WTC11 (cell line): ENCODE measurements at regions not wholly inside any gene's neighbourhood (a gene's known extent, or its start where the extent isn't known, plus 50 kb on each side); places are given as distances from the start of the nearest gene placed in this dataset.

Source experiments
- ATAC-seq: fragments of 200-7000 bp; cut with Tn5 transposase; 2 replicates; pipeline ENCODE4 v1.10.0; 2021; ENCODE audit warnings: mild to moderate bottlenecking, moderate library complexity
- CTCF ChIA-PET: fragments of 300-600 bp; sonication (Branson Sonifier 250); formaldehyde crosslinking; loops from one replicate; lab custom pipeline; 2021; ENCODE audit warnings: antibody characterized with exemption; lab: Charles Lee
- POLR2A ChIA-PET: fragments of 350-600 bp; sonication (Branson Sonifier 250); formaldehyde crosslinking; loops from one replicate; lab custom pipeline; 2021; ENCODE audit warnings: antibody characterized with exemption; lab: Charles Lee
- DNase-seq: peaks from one replicate; pipeline ENCODE4 v3.0.0; 2021; ENCODE audit warnings: low spot score
- H3K27ac Mint-ChIP-seq: 2 replicates; pipeline ENCODE4 v1.8.0; 2021; ENCODE audit warnings: mixed read lengths
- H3K27me3 Mint-ChIP-seq: 2 replicates; pipeline ENCODE4 v1.8.0; 2021; ENCODE audit warnings: low read depth, mild to moderate bottlenecking, moderate library complexity, mixed read lengths
- H3K36me3 Mint-ChIP-seq: 2 replicates; pipeline ENCODE4 v1.8.0; 2021; ENCODE audit warnings: mixed read lengths
- H3K4me1 Mint-ChIP-seq: 2 replicates; pipeline ENCODE4 v1.8.0; 2022; ENCODE audit warnings: mixed read lengths
- H3K4me3 Mint-ChIP-seq: 2 replicates; pipeline ENCODE4 v1.8.0; 2021; ENCODE audit warnings: mild to moderate bottlenecking, moderate library complexity, mixed read lengths
- H3K9me3 Mint-ChIP-seq: 2 replicates; pipeline ENCODE4 v1.8.0; 2021; ENCODE audit warnings: mixed read lengths
- CREM ChIP-seq: sonication (generic); formaldehyde crosslinking; IDR thresholded peaks from 2 replicates; pipeline ENCODE4 v1.8.1; 2022; ENCODE audit warnings: mild to moderate bottlenecking, missing genetic modification reagents, moderate library complexity
- FOXP4 ChIP-seq: sonication (generic); formaldehyde crosslinking; IDR thresholded peaks from 2 replicates; pipeline ENCODE4 v1.8.0; 2022; ENCODE audit warnings: mild to moderate bottlenecking, missing genetic modification reagents
- GABPB1 ChIP-seq: sonication (generic); formaldehyde crosslinking; IDR thresholded peaks from 2 replicates; pipeline ENCODE4 v1.8.1; 2023; ENCODE audit warnings: mild to moderate bottlenecking, missing genetic modification reagents
- JAZF1 ChIP-seq: fragments of 250-450 bp; sonication (Bioruptor Pico); IDR thresholded peaks from 2 replicates; pipeline ENCODE4 v1.9.0; 2021; ENCODE audit warnings: moderate library complexity, mild to moderate bottlenecking, inconsistent platforms
- KAT7 ChIP-seq: sonication (generic); formaldehyde crosslinking; IDR thresholded peaks from 2 replicates; pipeline ENCODE4 v1.8.1; 2023; ENCODE audit warnings: missing genetic modification reagents, mild to moderate bottlenecking, borderline replicate concordance
- MAX ChIP-seq: sonication (generic); formaldehyde crosslinking; IDR thresholded peaks from 2 replicates; pipeline ENCODE4 v1.8.0; 2022; ENCODE audit warnings: mild to moderate bottlenecking, missing genetic modification reagents
- NFE2L1 ChIP-seq: sonication (generic); formaldehyde crosslinking; IDR thresholded peaks from 2 replicates; pipeline ENCODE4 v1.8.1; 2023; ENCODE audit warnings: missing genetic modification reagents
- PREB ChIP-seq: sonication (generic); formaldehyde crosslinking; IDR thresholded peaks from 2 replicates; pipeline ENCODE4 v1.8.1; 2022; ENCODE audit warnings: mild to moderate bottlenecking, missing genetic modification reagents, moderate library complexity, borderline replicate concordance
- RELA ChIP-seq: sonication (generic); formaldehyde crosslinking; IDR thresholded peaks from 2 replicates; pipeline ENCODE4 v1.8.1; 2022; ENCODE audit warnings: missing genetic modification reagents, mild to moderate bottlenecking, borderline replicate concordance
- RORB ChIP-seq: fragments of 250-450 bp; sonication (Bioruptor Pico); IDR thresholded peaks from 2 replicates; pipeline ENCODE4 v1.9.0; 2021; ENCODE audit warnings: mild to moderate bottlenecking
- SMAD4 ChIP-seq: sonication (generic); formaldehyde crosslinking; IDR thresholded peaks from 2 replicates; pipeline ENCODE4 v1.8.0; 2022; ENCODE audit warnings: mild to moderate bottlenecking, missing genetic modification reagents
- TP53 ChIP-seq: sonication (generic); formaldehyde crosslinking; IDR thresholded peaks from 2 replicates; pipeline ENCODE4 v1.8.1; 2023; ENCODE audit warnings: mild to moderate bottlenecking, missing genetic modification reagents
- ZBTB21 ChIP-seq: sonication (generic); formaldehyde crosslinking; IDR thresholded peaks from 2 replicates; pipeline ENCODE4 v1.8.1; 2023; ENCODE audit warnings: mild to moderate bottlenecking, missing genetic modification reagents, borderline replicate concordance
- ZNF232 ChIP-seq: sonication (generic); formaldehyde crosslinking; IDR thresholded peaks from 2 replicates; pipeline ENCODE4 v1.8.0; 2022; ENCODE audit warnings: mild to moderate bottlenecking, missing genetic modification reagents
- ZNF396 ChIP-seq: fragments of 250-450 bp; sonication (Bioruptor Pico); IDR thresholded peaks from 2 replicates; pipeline ENCODE4 v1.8.0; 2021; ENCODE audit warnings: mild to moderate bottlenecking, moderate library complexity, borderline replicate concordance
- ZNF512 ChIP-seq: sonication (generic); formaldehyde crosslinking; IDR thresholded peaks from 2 replicates; pipeline ENCODE4 v1.8.1; 2022; ENCODE audit warnings: missing genetic modification reagents, borderline replicate concordance
- TF ChIP-seq, protein P1 (sequence below): sonication (generic); formaldehyde crosslinking; IDR thresholded peaks from 2 replicates; pipeline ENCODE4 v1.8.0; 2022; ENCODE audit warnings: mild to moderate bottlenecking, missing genetic modification reagents
- TF ChIP-seq, protein P2 (sequence below): sonication (generic); formaldehyde crosslinking; IDR thresholded peaks from 2 replicates; pipeline ENCODE4 v1.8.1; 2023; ENCODE audit warnings: mild to moderate bottlenecking, moderate library complexity, missing genetic modification reagents
- TF ChIP-seq, protein P3 (sequence below): sonication (generic); formaldehyde crosslinking; IDR thresholded peaks from 2 replicates; pipeline ENCODE4 v1.8.1; 2022; ENCODE audit warnings: mild to moderate bottlenecking, moderate library complexity, missing genetic modification reagents

- DNase-seq (no peak), ATAC-seq (no peak)
- Mint-ChIP-seq H3K4me1 (peaks cover 10% of the 10 kb centered on the region), H3K27ac (no peak overlapping the region), H3K9me3 (no peaks in the 10 kb centered on the region), H3K4me3 (no peak overlapping the region), H3K36me3 (no peaks in the 10 kb centered on the region), H3K27me3 (peaks cover 6% of the 10 kb centered on the region; the same call in 1 of the 2 replicates)
- ChIA-PET POLR2A (no interaction called here), CTCF (interaction anchor here (3.2 kb wide), 1 partner anchor 296 kb away, joined by 12 read pairs; no protein-coding TSS in a partner anchor)
- TF ChIP-seq ZBTB21 (no peak), NFE2L1 (CRISPR knock-in tag) (no peak), JAZF1 (CRISPR knock-in tag) (no peak), ZNF232 (no peak), RELA (no peak), MAX (CRISPR knock-in tag) (no peak), ZNF512 (CRISPR knock-in tag) (no peak), ZNF396 (no peak), RORB (CRISPR knock-in tag) (no peak), FOXP4 (CRISPR knock-in tag) (no peak), SMAD4 (CRISPR knock-in tag) (no peak)
- TF ChIP-seq, protein P1, sequence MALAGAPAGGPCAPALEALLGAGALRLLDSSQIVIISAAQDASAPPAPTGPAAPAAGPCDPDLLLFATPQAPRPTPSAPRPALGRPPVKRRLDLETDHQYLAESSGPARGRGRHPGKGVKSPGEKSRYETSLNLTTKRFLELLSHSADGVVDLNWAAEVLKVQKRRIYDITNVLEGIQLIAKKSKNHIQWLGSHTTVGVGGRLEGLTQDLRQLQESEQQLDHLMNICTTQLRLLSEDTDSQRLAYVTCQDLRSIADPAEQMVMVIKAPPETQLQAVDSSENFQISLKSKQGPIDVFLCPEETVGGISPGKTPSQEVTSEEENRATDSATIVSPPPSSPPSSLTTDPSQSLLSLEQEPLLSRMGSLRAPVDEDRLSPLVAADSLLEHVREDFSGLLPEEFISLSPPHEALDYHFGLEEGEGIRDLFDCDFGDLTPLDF (CRISPR knock-in tag), result no peak
- TF ChIP-seq, protein P2, sequence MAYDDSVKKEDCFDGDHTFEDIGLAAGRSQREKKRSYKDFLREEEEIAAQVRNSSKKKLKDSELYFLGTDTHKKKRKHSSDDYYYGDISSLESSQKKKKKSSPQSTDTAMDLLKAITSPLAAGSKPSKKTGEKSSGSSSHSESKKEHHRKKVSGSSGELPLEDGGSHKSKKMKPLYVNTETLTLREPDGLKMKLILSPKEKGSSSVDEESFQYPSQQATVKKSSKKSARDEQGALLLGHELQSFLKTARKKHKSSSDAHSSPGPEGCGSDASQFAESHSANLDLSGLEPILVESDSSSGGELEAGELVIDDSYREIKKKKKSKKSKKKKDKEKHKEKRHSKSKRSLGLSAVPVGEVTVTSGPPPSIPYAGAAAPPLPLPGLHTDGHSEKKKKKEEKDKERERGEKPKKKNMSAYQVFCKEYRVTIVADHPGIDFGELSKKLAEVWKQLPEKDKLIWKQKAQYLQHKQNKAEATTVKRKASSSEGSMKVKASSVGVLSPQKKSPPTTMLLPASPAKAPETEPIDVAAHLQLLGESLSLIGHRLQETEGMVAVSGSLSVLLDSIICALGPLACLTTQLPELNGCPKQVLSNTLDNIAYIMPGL (CRISPR knock-in tag), result no peak
These were observed 299.9 kb upstream of the MSX2 start for GRCh38 chr5:174424219-174425053.

DNA sequence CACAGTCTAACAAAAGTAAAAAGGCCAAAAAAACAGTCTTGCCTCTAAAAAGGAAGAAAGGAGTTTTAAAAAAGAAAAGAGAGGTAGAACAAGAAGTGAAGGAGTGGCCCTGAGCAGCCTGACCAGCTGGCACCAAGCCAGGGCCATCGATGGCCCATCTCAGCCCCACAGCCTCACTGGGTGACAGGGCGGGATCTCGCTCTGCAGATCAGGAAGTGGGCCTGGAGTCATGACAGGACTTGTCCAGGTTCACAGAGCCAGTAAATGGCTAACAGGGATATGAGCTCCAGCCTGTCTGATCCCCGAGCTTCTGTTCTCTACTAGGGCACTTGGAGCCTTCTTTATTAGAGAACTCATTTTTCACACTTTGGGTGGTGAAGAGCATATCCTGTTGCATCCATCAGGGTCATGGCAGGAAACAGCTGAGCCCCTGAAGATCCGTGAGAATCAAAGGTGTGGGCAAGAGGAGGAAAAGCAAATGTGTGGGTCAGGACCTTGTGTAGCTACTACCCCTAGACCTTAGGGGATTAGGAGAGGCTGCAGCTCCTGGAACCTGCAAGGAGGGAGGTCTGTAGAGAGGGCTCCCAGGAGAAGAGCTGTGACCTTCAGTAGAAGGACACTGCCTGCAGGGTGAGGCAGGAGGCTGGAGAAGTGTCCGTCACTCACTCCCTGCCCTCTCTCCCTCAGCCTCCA lies 299.0 kb upstream of the MSX2 start:
- CTCF ChIA-PET, result interaction anchor here (0.9 to 3.2 kb wide), 3 partner anchors 149 to 368 kb away, joined by 3 to 12 read pairs (median 4); no protein-coding TSS in a partner anchor

More for the DNA sequence above, 299.0 kb upstream of the MSX2 start:
- no peak for ATAC-seq
- H3K27me3 Mint-ChIP-seq, result no peaks in the 10 kb centered on the region
- H3K36me3 Mint-ChIP-seq, result no peaks in the 10 kb centered on the region
- H3K4me1 Mint-ChIP-seq, result peaks cover 5% of the 10 kb centered on the region
- H3K9me3 Mint-ChIP-seq, result no peaks in the 10 kb centered on the region
- TF ChIP-seq, protein P3, sequence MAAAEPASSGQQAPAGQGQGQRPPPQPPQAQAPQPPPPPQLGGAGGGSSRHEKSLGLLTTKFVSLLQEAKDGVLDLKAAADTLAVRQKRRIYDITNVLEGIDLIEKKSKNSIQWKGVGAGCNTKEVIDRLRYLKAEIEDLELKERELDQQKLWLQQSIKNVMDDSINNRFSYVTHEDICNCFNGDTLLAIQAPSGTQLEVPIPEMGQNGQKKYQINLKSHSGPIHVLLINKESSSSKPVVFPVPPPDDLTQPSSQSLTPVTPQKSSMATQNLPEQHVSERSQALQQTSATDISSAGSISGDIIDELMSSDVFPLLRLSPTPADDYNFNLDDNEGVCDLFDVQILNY (CRISPR knock-in tag), result no peak
- TF ChIP-seq KAT7 (CRISPR knock-in tag) (no peak), TP53 (no peak), PREB (CRISPR knock-in tag) (no peak), GABPB1 (CRISPR knock-in tag) (no peak), FOXP4 (CRISPR knock-in tag) (no peak), CREM (CRISPR knock-in tag) (no peak)
- POLR2A ChIA-PET, result no interaction called here
- no peak overlapping the region for H3K27ac Mint-ChIP-seq
- no peak overlapping the region for H3K4me3 Mint-ChIP-seq
- DNase-seq, result no peak
